ENCODE measurements at regions not wholly inside any gene's neighbourhood (a gene's known extent, or its start where the extent isn't known, plus 50 kb on each side); places are given as distances from the start of the nearest gene placed in this dataset.

- in situ Hi-C loops (cut with MboI; ENCODE audit: low sequenced_read_pairs): no loop called here
- Histone ChIP-seq H3K36me3 (ENCODE audit: control insufficient read depth, insufficient read depth, low read length) (no peaks in the 10 kb centered on the region), H2AK5ac (ENCODE audit: low read depth, low read length) (no peak overlapping the region), H3K4me2 (ENCODE audit: low read depth, low read length) (no peak overlapping the region), H3K4me3 (ENCODE audit: insufficient read depth, low read depth, low read length) (no peak overlapping the region), H3K9ac (ENCODE audit: low read depth, low read length) (no peak overlapping the region), H2BK20ac (ENCODE audit: low read depth, low read length) (no peak overlapping the region), H2AFZ (replicated peaks; ENCODE audit: low read length, poor library complexity) (no peak overlapping the region), H3K9me1 (ENCODE audit: insufficient read depth, low read length) (no peaks in the 10 kb centered on the region), H3K23ac (ENCODE audit: low read depth, low read length) (no peak overlapping the region), H4K8ac (ENCODE audit: low read depth in 2 of 2, low read length in 2 of 2) (no peak overlapping the region), H3K14ac (replicated peaks; ENCODE audit: low read depth, low read length) (no peak overlapping the region), H2BK5ac (ENCODE audit: low read depth, low read length, poor library complexity, severe bottlenecking) (no peak overlapping the region), H3K56ac (ENCODE audit: extremely low read depth, insufficient read depth, low read length) (no peak overlapping the region), H3K18ac (ENCODE audit: low read depth, low read length) (no peak overlapping the region), H2BK15ac (ENCODE audit: low read depth, low read length) (no peak overlapping the region), H2AK9ac (replicated peaks; ENCODE audit: low read depth, low read length, poor library complexity) (no peak overlapping the region), H4K20me1 (ENCODE audit: insufficient read depth, low read length) (no peaks in the 10 kb centered on the region), H3K4me1 (ENCODE audit: control insufficient read depth, insufficient read depth, low read length) (no peaks in the 10 kb centered on the region), H3K27ac (ENCODE audit: insufficient read depth, low read length) (no peak overlapping the region), H4K5ac (ENCODE audit: low read depth, low read length) (no peak overlapping the region), H3K27me3 (ENCODE audit: control insufficient read depth, insufficient read depth, low read length) (no peaks in the 10 kb centered on the region), H4K91ac (ENCODE audit: insufficient read depth, low read depth, low read length) (no peak overlapping the region), H3K79me1 (ENCODE audit: low read depth in 1 of 2, low read length in 2 of 2) (no peaks in the 10 kb centered on the region), H3K4ac (ENCODE audit: low read depth, low read length) (no peak overlapping the region), H3K9me3 (ENCODE audit: control insufficient read depth, insufficient read depth, low read length) (no peaks in the 10 kb centered on the region), H2BK120ac (ENCODE audit: low read depth, low read length) (no peak overlapping the region)
- no peak for ATAC-seq (ENCODE audit: low read depth)
- DNase-seq: no peak
- WGBS, 2 experiments (ENCODE audit: extremely low coverage in 2 of 2, insufficient read length in 1 of 2): no CpG with 5 or more reads among the region's 6 CpGs
- BruUV-seq (replicated peaks): no TSS peak
- CTCF ChIA-PET: interaction anchor here (0.9 kb wide), 1 partner anchor 17 kb away, joined by 3 read pairs; no protein-coding TSS in a partner anchor
- TF ChIP-seq BHLHE40 (IDR thresholded peaks at IDR 0.05; ENCODE audit: low read depth, low read length) (no peak), CTCF (conservative IDR thresholded peaks at IDR 0.05; ENCODE audit: low read depth, low read length) (no peak), CHD1 (IDR thresholded peaks at IDR 0.05; ENCODE audit: low read depth, low read length) (no peak), MXI1 (IDR thresholded peaks at IDR 0.05; ENCODE audit: borderline replicate concordance, low read depth, low read length) (no peak), NFE2L2 (IDR thresholded peaks at IDR 0.05; ENCODE audit: low read depth, low read length) (no peak), MAFK (IDR thresholded peaks at IDR 0.05; ENCODE audit: low read depth, low read length) (no peak)
- intact Hi-C loops (cut with micrococcal nuclease): no loop called here
- dilution Hi-C loops (cut with HindIII; ENCODE audit: low sequenced_read_pairs, unreplicated experiment): no loop called here
- POLR2A ChIA-PET (ENCODE audit: unreplicated experiment): no interaction called here
Measured at GRCh38 chr9:73065439-73065838, 86.2 kb upstream of the ANXA1 start.

Data from IMR-90 (cell line).